ENCODE measurements at regions not wholly inside any gene's neighbourhood (a gene's known extent, or its start where the extent isn't known, plus 50 kb on each side); places are given as distances from the start of the nearest gene placed in this dataset.

- TF ChIP-seq EZH2 (IDR thresholded peaks at IDR 0.05), result no peak
- TF ChIP-seq POLR2AphosphoS5 (IDR thresholded peaks at IDR 0.05; ENCODE audit: borderline replicate concordance, low read depth, low read length), result no peak
Measured at GRCh38 chr1:177848577-177848976, 121.3 kb downstream of the SEC16B start.

Data from SK-N-MC (cell line).